ENCODE measurements at regions not wholly inside any gene's neighbourhood (a gene's known extent, or its start where the extent isn't known, plus 50 kb on each side); places are given as distances from the start of the nearest gene placed in this dataset.

- H3K27me3 Mint-ChIP-seq: no peaks in the 10 kb centered on the region
- H3K9me3 Mint-ChIP-seq: peaks cover 0 to 2% of the 10 kb centered on the region in 2 donors
- H3K27ac Mint-ChIP-seq: no peak overlapping the region
- ATAC-seq (replicated peaks): no peak
- no peaks in the 10 kb centered on the region for H3K4me1 Mint-ChIP-seq (ENCODE audit: low read depth in 2 of 2)
- DNase-seq: no peak
- no peak overlapping the region for H3K4me3 Mint-ChIP-seq
- no peaks in the 10 kb centered on the region for H3K36me3 Mint-ChIP-seq (ENCODE audit: insufficient read depth)
Observed at GRCh38 chr2:58992062-58992706, 751.1 kb upstream of the FANCL start.

- H3K4me3 Mint-ChIP-seq: no peak overlapping the region
- DNase-seq (no peak), ATAC-seq (replicated peaks) (no peak)
- no peaks in the 10 kb centered on the region for H3K36me3 Mint-ChIP-seq (ENCODE audit: insufficient read depth)
- H3K27ac Mint-ChIP-seq: no peak overlapping the region
- no peaks in the 10 kb centered on the region for H3K27me3 Mint-ChIP-seq
- H3K4me1 Mint-ChIP-seq (ENCODE audit: low read depth in 2 of 2): no peaks in the 10 kb centered on the region
- H3K9me3 Mint-ChIP-seq: no peaks in the 10 kb centered on the region
Observed at GRCh38 chr2:58991357-58991756, 750.2 kb upstream of the FANCL start.

- H3K4me1 Mint-ChIP-seq (ENCODE audit: low read depth in 2 of 2): no peaks in the 10 kb centered on the region
- H3K9me3 Mint-ChIP-seq: no peaks in the 10 kb centered on the region
- no peak for ATAC-seq (replicated peaks)
- no peak overlapping the region for H3K4me3 Mint-ChIP-seq
- H3K36me3 Mint-ChIP-seq (ENCODE audit: insufficient read depth): no peaks in the 10 kb centered on the region
- no peak overlapping the region for H3K27ac Mint-ChIP-seq
- DNase-seq: no peak
- no peaks in the 10 kb centered on the region for H3K27me3 Mint-ChIP-seq
Observed at GRCh38 chr2:58985541-58985940, 744.4 kb upstream of the FANCL start.

GRCh38 chr2:58984731-58985130, 743.6 kb upstream of the FANCL start:
- Mint-ChIP-seq H3K9me3 (no peaks in the 10 kb centered on the region), H3K27ac (no peak overlapping the region), H3K36me3 (ENCODE audit: insufficient read depth) (no peaks in the 10 kb centered on the region), H3K4me1 (ENCODE audit: low read depth in 2 of 2) (no peaks in the 10 kb centered on the region), H3K27me3 (no peaks in the 10 kb centered on the region), H3K4me3 (no peak overlapping the region)
- ATAC-seq (replicated peaks) (no peak), DNase-seq (no peak)

GRCh38 chr2:58983111-58983510, 742.0 kb upstream of the FANCL start:
- no peak for ATAC-seq (replicated peaks)
- H3K4me3 Mint-ChIP-seq: no peak overlapping the region
- H3K27ac Mint-ChIP-seq: no peak overlapping the region
- no peak for DNase-seq
- no peaks in the 10 kb centered on the region for H3K36me3 Mint-ChIP-seq (ENCODE audit: insufficient read depth)
- no peaks in the 10 kb centered on the region for H3K4me1 Mint-ChIP-seq (ENCODE audit: low read depth in 2 of 2)
- no peaks in the 10 kb centered on the region for H3K9me3 Mint-ChIP-seq
- no peaks in the 10 kb centered on the region for H3K27me3 Mint-ChIP-seq

GRCh38 chr2:58981237-58981636, 740.1 kb upstream of the FANCL start:
- DNase-seq: no peak
- no peak overlapping the region for H3K27ac Mint-ChIP-seq
- H3K4me1 Mint-ChIP-seq (ENCODE audit: low read depth in 2 of 2): no peaks in the 10 kb centered on the region
- no peak overlapping the region for H3K4me3 Mint-ChIP-seq
- peaks cover 0 to 4% of the 10 kb centered on the region in 2 donors for H3K9me3 Mint-ChIP-seq
- ATAC-seq (replicated peaks): no peak
- H3K27me3 Mint-ChIP-seq: no peaks in the 10 kb centered on the region
- H3K36me3 Mint-ChIP-seq (ENCODE audit: insufficient read depth): no peaks in the 10 kb centered on the region

- no peak overlapping the region for H3K27ac Mint-ChIP-seq
- no peaks in the 10 kb centered on the region for H3K36me3 Mint-ChIP-seq (ENCODE audit: insufficient read depth)
- H3K4me3 Mint-ChIP-seq: no peak overlapping the region
Observed at GRCh38 chr2:58976375-58977071, 735.4 kb upstream of the FANCL start.

GRCh38 chr2:58974881-58975280, 733.8 kb upstream of the FANCL start:
- Mint-ChIP-seq H3K27ac (no peak overlapping the region), H3K27me3 (no peaks in the 10 kb centered on the region), H3K9me3 (peaks cover 0 to 4% of the 10 kb centered on the region in 2 donors), H3K4me3 (no peak overlapping the region), H3K4me1 (ENCODE audit: low read depth in 2 of 2) (no peaks in the 10 kb centered on the region), H3K36me3 (ENCODE audit: insufficient read depth) (no peaks in the 10 kb centered on the region)
- DNase-seq (no peak), ATAC-seq (replicated peaks) (no peak)

More at GRCh38 chr2:58976375-58977071, 735.4 kb upstream of the FANCL start:
- DNase-seq (no peak), ATAC-seq (replicated peaks) (no peak)
- Mint-ChIP-seq H3K4me1 (ENCODE audit: low read depth in 2 of 2) (no peaks in the 10 kb centered on the region), H3K9me3 (peaks cover 0 to 4% of the 10 kb centered on the region in 2 donors), H3K27me3 (no peaks in the 10 kb centered on the region)

GRCh38 chr2:58974426-58974825, 733.3 kb upstream of the FANCL start:
- Mint-ChIP-seq H3K27ac (no peak overlapping the region), H3K27me3 (no peaks in the 10 kb centered on the region), H3K9me3 (peaks cover 0 to 4% of the 10 kb centered on the region in 2 donors), H3K36me3 (ENCODE audit: insufficient read depth) (no peaks in the 10 kb centered on the region), H3K4me1 (ENCODE audit: low read depth in 2 of 2) (no peaks in the 10 kb centered on the region), H3K4me3 (no peak overlapping the region)
- DNase-seq: no peak
- no peak for ATAC-seq (replicated peaks)

GRCh38 chr2:58973811-58974281, 732.7 kb upstream of the FANCL start:
- ATAC-seq (replicated peaks) (no peak), DNase-seq (no peak)
- peaks cover 0 to 4% of the 10 kb centered on the region in 2 donors for H3K9me3 Mint-ChIP-seq
- H3K4me1 Mint-ChIP-seq (ENCODE audit: low read depth in 2 of 2): no peaks in the 10 kb centered on the region
- H3K27me3 Mint-ChIP-seq: no peaks in the 10 kb centered on the region
- H3K27ac Mint-ChIP-seq: no peak overlapping the region
- H3K4me3 Mint-ChIP-seq: no peak overlapping the region
- no peaks in the 10 kb centered on the region for H3K36me3 Mint-ChIP-seq (ENCODE audit: insufficient read depth)

GRCh38 chr2:58972737-58973136, 731.6 kb upstream of the FANCL start:
- no peak overlapping the region for H3K4me3 Mint-ChIP-seq
- DNase-seq: no peak
- no peaks in the 10 kb centered on the region for H3K4me1 Mint-ChIP-seq (ENCODE audit: low read depth in 2 of 2)
- no peak for ATAC-seq (replicated peaks)
- peaks cover 0 to 4% of the 10 kb centered on the region in 2 donors for H3K9me3 Mint-ChIP-seq
- H3K36me3 Mint-ChIP-seq (ENCODE audit: insufficient read depth): no peaks in the 10 kb centered on the region
- H3K27ac Mint-ChIP-seq: no peak overlapping the region
- no peaks in the 10 kb centered on the region for H3K27me3 Mint-ChIP-seq

GRCh38 chr2:58971511-58972360, 730.6 kb upstream of the FANCL start:
- H3K27me3 Mint-ChIP-seq: no peaks in the 10 kb centered on the region
- H3K4me1 Mint-ChIP-seq (ENCODE audit: low read depth in 2 of 2): no peaks in the 10 kb centered on the region
- no peak overlapping the region for H3K4me3 Mint-ChIP-seq
- no peaks in the 10 kb centered on the region for H3K36me3 Mint-ChIP-seq (ENCODE audit: insufficient read depth)
- DNase-seq: no peak
- no peak overlapping the region for H3K27ac Mint-ChIP-seq
- H3K9me3 Mint-ChIP-seq: peaks cover 0 to 2% of the 10 kb centered on the region in 2 donors
- ATAC-seq (replicated peaks): no peak

- H3K9me3 Mint-ChIP-seq: peaks cover 3 to 5% of the 10 kb centered on the region in 2 donors
- H3K27ac Mint-ChIP-seq: no peak overlapping the region
- DNase-seq: no peak
- ATAC-seq (replicated peaks): no peak
- H3K4me1 Mint-ChIP-seq (ENCODE audit: low read depth in 2 of 2): no peaks in the 10 kb centered on the region
- no peak overlapping the region for H3K4me3 Mint-ChIP-seq
- no peaks in the 10 kb centered on the region for H3K36me3 Mint-ChIP-seq (ENCODE audit: insufficient read depth)
- H3K27me3 Mint-ChIP-seq: no peaks in the 10 kb centered on the region
Observed at GRCh38 chr2:58970365-58970764, 729.2 kb upstream of the FANCL start.
